ENCODE measurements at regions not wholly inside any gene's neighbourhood (a gene's known extent, or its start where the extent isn't known, plus 50 kb on each side); places are given as distances from the start of the nearest gene placed in this dataset.

DNA sequence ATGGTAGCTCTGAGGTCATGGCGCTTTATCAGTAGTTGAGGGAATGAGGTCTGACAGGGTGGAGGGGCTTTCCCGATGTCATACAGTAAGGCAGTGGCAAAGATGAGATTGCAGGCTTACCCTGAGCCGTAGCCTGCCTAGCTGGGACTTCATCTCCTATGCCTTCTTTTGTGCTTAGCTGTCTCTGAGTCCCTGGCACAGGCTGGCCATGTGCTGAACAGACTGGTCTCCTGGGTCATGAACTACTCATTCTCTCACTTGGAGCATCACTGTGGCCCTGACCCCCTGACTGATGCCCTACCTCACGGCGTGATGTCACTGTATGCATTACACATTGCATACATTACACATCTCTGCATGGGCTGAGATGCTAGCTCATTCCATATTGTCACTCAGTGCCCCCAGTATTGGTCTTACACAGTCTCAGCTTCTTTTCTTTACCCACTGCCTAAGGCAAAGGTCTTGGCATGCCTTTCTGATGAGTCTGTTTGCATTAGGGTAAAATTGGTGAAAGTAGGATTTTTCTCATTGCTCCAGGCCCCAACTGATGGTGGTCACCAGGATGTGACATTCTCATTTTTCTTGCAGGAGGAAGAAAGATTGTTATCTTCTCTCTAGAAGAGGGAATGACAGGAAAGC, 389.4 kb upstream of the CADM1 start:
- TF ChIP-seq ISL1 (CRISPR knock-in tag; IDR thresholded peaks at IDR 0.05) (no peak), BACH2 (CRISPR knock-in tag; IDR thresholded peaks at IDR 0.05; ENCODE audit: borderline replicate concordance) (no peak), ZNF70 (CRISPR knock-in tag; IDR thresholded peaks at IDR 0.05) (no peak), PPARA (CRISPR knock-in tag; IDR thresholded peaks at IDR 0.05; ENCODE audit: borderline replicate concordance) (no peak), ESRRG (CRISPR knock-in tag; IDR thresholded peaks at IDR 0.05) (no peak), SNAI2 (CRISPR knock-in tag; IDR thresholded peaks at IDR 0.05) (no peak), ZC3H10 (CRISPR knock-in tag; IDR thresholded peaks at IDR 0.05) (no peak), ZFP30 (CRISPR knock-in tag; IDR thresholded peaks at IDR 0.05) (no peak)
- TF ChIP-seq, protein P1, sequence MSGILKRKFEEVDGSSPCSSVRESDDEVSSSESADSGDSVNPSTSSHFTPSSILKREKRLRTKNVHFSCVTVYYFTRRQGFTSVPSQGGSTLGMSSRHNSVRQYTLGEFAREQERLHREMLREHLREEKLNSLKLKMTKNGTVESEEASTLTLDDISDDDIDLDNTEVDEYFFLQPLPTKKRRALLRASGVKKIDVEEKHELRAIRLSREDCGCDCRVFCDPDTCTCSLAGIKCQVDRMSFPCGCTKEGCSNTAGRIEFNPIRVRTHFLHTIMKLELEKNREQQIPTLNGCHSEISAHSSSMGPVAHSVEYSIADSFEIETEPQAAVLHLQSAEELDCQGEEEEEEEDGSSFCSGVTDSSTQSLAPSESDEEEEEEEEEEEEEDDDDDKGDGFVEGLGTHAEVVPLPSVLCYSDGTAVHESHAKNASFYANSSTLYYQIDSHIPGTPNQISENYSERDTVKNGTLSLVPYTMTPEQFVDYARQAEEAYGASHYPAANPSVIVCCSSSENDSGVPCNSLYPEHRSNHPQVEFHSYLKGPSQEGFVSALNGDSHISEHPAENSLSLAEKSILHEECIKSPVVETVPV (CRISPR knock-in tag; IDR thresholded peaks at IDR 0.05) = no peak
- TF ChIP-seq, protein P2, sequence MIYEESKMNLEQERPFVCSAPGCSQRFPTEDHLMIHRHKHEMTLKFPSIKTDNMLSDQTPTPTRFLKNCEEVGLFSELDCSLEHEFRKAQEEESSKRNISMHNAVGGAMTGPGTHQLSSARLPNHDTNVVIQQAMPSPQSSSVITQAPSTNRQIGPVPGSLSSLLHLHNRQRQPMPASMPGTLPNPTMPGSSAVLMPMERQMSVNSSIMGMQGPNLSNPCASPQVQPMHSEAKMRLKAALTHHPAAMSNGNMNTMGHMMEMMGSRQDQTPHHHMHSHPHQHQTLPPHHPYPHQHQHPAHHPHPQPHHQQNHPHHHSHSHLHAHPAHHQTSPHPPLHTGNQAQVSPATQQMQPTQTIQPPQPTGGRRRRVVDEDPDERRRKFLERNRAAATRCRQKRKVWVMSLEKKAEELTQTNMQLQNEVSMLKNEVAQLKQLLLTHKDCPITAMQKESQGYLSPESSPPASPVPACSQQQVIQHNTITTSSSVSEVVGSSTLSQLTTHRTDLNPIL (CRISPR knock-in tag; IDR thresholded peaks at IDR 0.05; ENCODE audit: low read depth) = no peak
- TF ChIP-seq, protein P3, sequence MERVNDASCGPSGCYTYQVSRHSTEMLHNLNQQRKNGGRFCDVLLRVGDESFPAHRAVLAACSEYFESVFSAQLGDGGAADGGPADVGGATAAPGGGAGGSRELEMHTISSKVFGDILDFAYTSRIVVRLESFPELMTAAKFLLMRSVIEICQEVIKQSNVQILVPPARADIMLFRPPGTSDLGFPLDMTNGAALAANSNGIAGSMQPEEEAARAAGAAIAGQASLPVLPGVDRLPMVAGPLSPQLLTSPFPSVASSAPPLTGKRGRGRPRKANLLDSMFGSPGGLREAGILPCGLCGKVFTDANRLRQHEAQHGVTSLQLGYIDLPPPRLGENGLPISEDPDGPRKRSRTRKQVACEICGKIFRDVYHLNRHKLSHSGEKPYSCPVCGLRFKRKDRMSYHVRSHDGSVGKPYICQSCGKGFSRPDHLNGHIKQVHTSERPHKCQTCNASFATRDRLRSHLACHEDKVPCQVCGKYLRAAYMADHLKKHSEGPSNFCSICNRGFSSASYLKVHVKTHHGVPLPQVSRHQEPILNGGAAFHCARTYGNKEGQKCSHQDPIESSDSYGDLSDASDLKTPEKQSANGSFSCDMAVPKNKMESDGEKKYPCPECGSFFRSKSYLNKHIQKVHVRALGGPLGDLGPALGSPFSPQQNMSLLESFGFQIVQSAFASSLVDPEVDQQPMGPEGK (CRISPR knock-in tag; IDR thresholded peaks at IDR 0.05; ENCODE audit: borderline replicate concordance) = no peak
